Fibroblast of lung (primary cell): ENCODE measurements at regions not wholly inside any gene's neighbourhood (a gene's known extent, or its start where the extent isn't known, plus 50 kb on each side); places are given as distances from the start of the nearest gene placed in this dataset.
A peak's percentile ranks its signal among the peaks of the same experiment; 100 is the strongest.

Experiments
- DNase-seq, 2 donors: peaks; one replicate each; pipeline versions ENCODE4 v3.0.0 to v3.0.0-alpha.2; 2010; ENCODE audit warnings: low read depth in 2 of 2
- H2AFZ ChIP-seq: 2 replicates; pipeline ENCODE4 v1.5.1; 2012; ENCODE audit warnings: low read length, control low read depth, inconsistent platforms
- H3K27ac ChIP-seq: 2 replicates; pipeline ENCODE4 v1.5.1; 2011; ENCODE audit warnings: low read length, control low read depth; ENCODE audit not compliant: insufficient read depth
- H3K27me3 ChIP-seq: 2 replicates; pipeline ENCODE4 v1.5.1; 2011; ENCODE audit warnings: mild to moderate bottlenecking, low read length; ENCODE audit not compliant: control insufficient read depth, insufficient read depth
- H3K36me3 ChIP-seq: 2 replicates; pipeline ENCODE4 v1.5.1; 2011; ENCODE audit warnings: low read length; ENCODE audit not compliant: control insufficient read depth, insufficient read depth
- H3K4me1 ChIP-seq: 2 replicates; pipeline ENCODE4 v1.5.1; 2011; ENCODE audit warnings: low read length; ENCODE audit not compliant: control insufficient read depth, insufficient read depth; ENCODE audit errors: extremely low read depth
- H3K4me2 ChIP-seq: 2 replicates; pipeline ENCODE4 v1.5.1; 2011; ENCODE audit warnings: low read length, control low read depth; ENCODE audit not compliant: insufficient read depth; ENCODE audit errors: extremely low read depth
- H3K4me3 ChIP-seq, 4 experiments: fragments of 200-600 bp in 1 of 4; sonication (generic) in 1 of 4; replicated peaks in 1 of 4; 2 replicates each; pipeline ENCODE4 v1.5.1; 2011 to 2016; ENCODE audit warnings: low read length in 4 of 4, low read depth in 3 of 4, mild to moderate bottlenecking in 3 of 4, control low read depth in 2 of 4, inconsistent platforms in 1 of 4, mixed read lengths in 1 of 4; ENCODE audit not compliant: insufficient read depth in 1 of 4; ENCODE audit errors: control extremely low read depth in 1 of 4
- H3K79me2 ChIP-seq: 2 replicates; pipeline ENCODE4 v1.5.1; 2012; ENCODE audit warnings: mild to moderate bottlenecking, low read length, inconsistent platforms; ENCODE audit not compliant: control insufficient read depth, insufficient read depth
- H3K9ac ChIP-seq: 2 replicates; pipeline ENCODE4 v1.5.1; 2011; ENCODE audit warnings: mild to moderate bottlenecking, low read length, control low read depth; ENCODE audit not compliant: insufficient read depth
- H3K9me3 ChIP-seq: 2 replicates; pipeline ENCODE4 v1.5.1; 2012; ENCODE audit warnings: low read depth, low read length; ENCODE audit not compliant: control insufficient read depth, insufficient read depth
- H4K20me1 ChIP-seq: 2 replicates; pipeline ENCODE4 v1.5.1; 2011; ENCODE audit warnings: low read length; ENCODE audit not compliant: control insufficient read depth, insufficient read depth; ENCODE audit errors: extremely low read depth
- CTCF ChIP-seq, 2 donors: IDR thresholded peaks in 1 of 2; conservative IDR thresholded peaks in 1 of 2; 1 replicate in 1 of 2; 2 replicates in 1 of 2; pipeline ENCODE4 v1.5.1; 2011 to 2012; ENCODE audit warnings: low read length in 2 of 2, control low read depth in 1 of 2, inconsistent platforms in 1 of 2, low read depth in 1 of 2, mild to moderate bottlenecking in 1 of 2
- EZH2 ChIP-seq: IDR thresholded peaks from 2 replicates; pipeline ENCODE4 v1.5.1; 2012; ENCODE audit warnings: low read length, control low read depth, mild to moderate bottlenecking; ENCODE audit errors: missing control alignments

- no peak for DNase-seq
- TF ChIP-seq EZH2 (no peak), CTCF (conservative IDR thresholded peaks at IDR 0.05 in 1 of 2, IDR thresholded peaks at IDR 0.05 in 1 of 2; ENCODE audit: low read depth in 1 of 2, low read length in 2 of 2) (no peak)
- Histone ChIP-seq H3K9me3 (no peaks in the 10 kb centered on the region), H2AFZ (no peak overlapping the region), H3K4me3 (no peak overlapping the region), H3K27me3 (no peaks in the 10 kb centered on the region), H3K79me2 (no peaks in the 10 kb centered on the region), H4K20me1 (no peaks in the 10 kb centered on the region), H3K36me3 (no peaks in the 10 kb centered on the region), H3K9ac (no peak overlapping the region), H3K4me1 (no peaks in the 10 kb centered on the region), H3K4me2 (no peak overlapping the region), H3K27ac (no peak overlapping the region)
Observed at GRCh38 chr14:86627080-86627479, 1097.1 kb downstream of the FLRT2 start.

GRCh38 chr14:86626530-86626929 is 1096.6 kb downstream of the FLRT2 start:
- H3K27me3 ChIP-seq = no peaks in the 10 kb centered on the region
- no peaks in the 10 kb centered on the region for H3K79me2 ChIP-seq
- H3K9ac ChIP-seq = no peak overlapping the region
- no peak overlapping the region for H3K27ac ChIP-seq
- H3K4me1 ChIP-seq = no peaks in the 10 kb centered on the region
- no peak overlapping the region for H3K4me3 ChIP-seq
- no peaks in the 10 kb centered on the region for H4K20me1 ChIP-seq
- no peak overlapping the region for H3K4me2 ChIP-seq
- peak in 1 of 2 donors; percentile 20 for DNase-seq
- H2AFZ ChIP-seq = no peak overlapping the region
- TF ChIP-seq EZH2 = no peak
- no peak for TF ChIP-seq CTCF (conservative IDR thresholded peaks at IDR 0.05 in 1 of 2, IDR thresholded peaks at IDR 0.05 in 1 of 2; ENCODE audit: low read depth in 1 of 2, low read length in 2 of 2)
- H3K36me3 ChIP-seq = no peaks in the 10 kb centered on the region
- no peaks in the 10 kb centered on the region for H3K9me3 ChIP-seq

GRCh38 chr14:86625637-86626036 is 1095.7 kb downstream of the FLRT2 start:
- no peak overlapping the region for H3K9ac ChIP-seq
- no peaks in the 10 kb centered on the region for H3K79me2 ChIP-seq
- H3K9me3 ChIP-seq = no peaks in the 10 kb centered on the region
- H3K4me1 ChIP-seq = no peaks in the 10 kb centered on the region
- no peak overlapping the region for H2AFZ ChIP-seq
- no peak overlapping the region for H3K4me3 ChIP-seq
- no peaks in the 10 kb centered on the region for H4K20me1 ChIP-seq
- no peaks in the 10 kb centered on the region for H3K27me3 ChIP-seq
- no peak overlapping the region for H3K4me2 ChIP-seq
- H3K27ac ChIP-seq = no peak overlapping the region
- DNase-seq = no peak
- H3K36me3 ChIP-seq = no peaks in the 10 kb centered on the region
- TF ChIP-seq EZH2 = no peak
- TF ChIP-seq CTCF (conservative IDR thresholded peaks at IDR 0.05 in 1 of 2, IDR thresholded peaks at IDR 0.05 in 1 of 2; ENCODE audit: low read depth in 1 of 2, low read length in 2 of 2) = no peak
